H1 (cell line): ENCODE measurements at regions not wholly inside any gene's neighbourhood (a gene's known extent, or its start where the extent isn't known, plus 50 kb on each side); places are given as distances from the start of the nearest gene placed in this dataset.

Experiments
- CTCF ChIA-PET: fragments of 300-600 bp; sonication (Branson Sonifier 250); formaldehyde crosslinking; loops from one replicate; lab custom pipeline; 2021; ENCODE audit not compliant: partially characterized antibody; lab: Charles Lee
- POLR2A ChIA-PET: fragments of 300-600 bp; sonication (Branson Sonifier 250); formaldehyde crosslinking; loops from one replicate; lab custom pipeline; 2021; ENCODE audit warnings: inconsistent platforms; ENCODE audit not compliant: partially characterized antibody; lab: Charles Lee
- DNase-seq, 2 experiments: peaks; one replicate each; pipeline versions ENCODE4 v3.0.0 to v3.0.0-alpha.2; 2010 to 2022; ENCODE audit warnings: low spot score in 2 of 2, low read depth in 1 of 2, mixed read lengths in 1 of 2
- FAIRE-seq: peaks from 2 replicates; lab custom pipeline; 2011; peaks lifted over from hg19 to GRCh38; lab: Jason Lieb, UNC
- H2AFZ ChIP-seq: 2 replicates; pipeline ENCODE4 v1.8.1; 2012; ENCODE audit warnings: low read length, inconsistent platforms
- H2AK5ac ChIP-seq: 2 replicates; pipeline ENCODE4 v1.6.1; 2013; ENCODE audit warnings: low read depth, low read length
- H2BK120ac ChIP-seq: replicated peaks from 2 replicates; pipeline ENCODE3; 2013; ENCODE audit warnings: low read depth, low read length, inconsistent platforms
- H2BK12ac ChIP-seq: 2 replicates; pipeline ENCODE4 v1.6.1; 2013; ENCODE audit warnings: low read depth, low read length
- H2BK15ac ChIP-seq: 2 replicates; pipeline ENCODE4 v1.6.1; 2013; ENCODE audit warnings: low read length
- H2BK20ac ChIP-seq: 2 replicates; pipeline ENCODE4 v1.6.1; 2013; ENCODE audit warnings: low read length
- H2BK5ac ChIP-seq: 2 replicates; pipeline ENCODE4 v1.6.1; 2013; ENCODE audit warnings: low read depth, low read length
- H3K14ac ChIP-seq: 2 replicates; pipeline ENCODE4 v1.6.1; 2013; ENCODE audit warnings: inconsistent platforms; ENCODE audit not compliant: insufficient read length
- H3K18ac ChIP-seq: 2 replicates; pipeline ENCODE4 v1.6.1; 2013; ENCODE audit warnings: low read length; ENCODE audit errors: extremely low read depth
- H3K23ac ChIP-seq: 2 replicates; pipeline ENCODE4 v1.6.1; 2013; ENCODE audit warnings: inconsistent platforms; ENCODE audit not compliant: insufficient read length
- H3K23me2 ChIP-seq: 2 replicates; pipeline ENCODE4 v1.6.1; 2013; ENCODE audit warnings: low read depth, low read length
- H3K27ac ChIP-seq: 2 replicates; pipeline ENCODE4 v1.6.1; 2011; ENCODE audit warnings: low read depth, low read length, inconsistent platforms
- H3K27me3 ChIP-seq, 4 experiments: replicated peaks in 1 of 4; 1 replicate in 1 of 4; 2 replicates in 3 of 4; pipeline versions ENCODE4 v1.6.1 to v1.8.1; 2011 to 2013; ENCODE audit warnings: low read length in 3 of 4, mild to moderate bottlenecking in 3 of 4, inconsistent platforms in 2 of 4, mixed read lengths in 2 of 4, moderate library complexity in 1 of 4; ENCODE audit not compliant: control insufficient read depth in 3 of 4, insufficient read depth in 3 of 4; ENCODE audit errors: extremely low read depth in 1 of 4
- H3K36me3 ChIP-seq, 4 experiments: 2 replicates each; pipeline versions ENCODE4 v1.6.1 to v1.8.1; 2011 to 2013; ENCODE audit warnings: mild to moderate bottlenecking in 4 of 4, low read length in 3 of 4, moderate library complexity in 2 of 4, control low read depth in 1 of 4, inconsistent platforms in 1 of 4; ENCODE audit not compliant: insufficient read depth in 4 of 4, control insufficient read depth in 2 of 4
- H3K4ac ChIP-seq: replicated peaks from 2 replicates; pipeline ENCODE3; 2013; ENCODE audit warnings: low read length, low read depth, mixed read lengths, inconsistent platforms; ENCODE audit not compliant: insufficient read length
- H3K4me1 ChIP-seq, 4 experiments: replicated peaks in 1 of 4; 1 replicate in 1 of 4; 2 replicates in 3 of 4; pipeline versions ENCODE4 v1.6.1 to v1.8.1; 2011 to 2013; ENCODE audit warnings: low read length in 3 of 4, inconsistent platforms in 2 of 4, mixed read lengths in 1 of 4; ENCODE audit not compliant: insufficient read depth in 4 of 4, control insufficient read depth in 3 of 4
- H3K4me2 ChIP-seq, 2 experiments: 2 replicates each; pipeline versions ENCODE4 v1.6.1 to v1.8.1; 2011 to 2013; ENCODE audit warnings: low read depth in 2 of 2, low read length in 2 of 2, control low read depth in 1 of 2, inconsistent platforms in 1 of 2, mild to moderate bottlenecking in 1 of 2; ENCODE audit not compliant: insufficient read depth in 1 of 2
- H3K4me3 ChIP-seq, 4 experiments: fragments of 200-600, 300-600 bp in 1 of 4; sonication (generic), shearing (Covaris generic), sonication (Bioruptor Twin) in 1 of 4; 2 replicates each; pipeline versions ENCODE4 v1.5.1 to v1.8.1; 2011 to 2016; ENCODE audit warnings: low read length in 4 of 4, low read depth in 3 of 4, control low read depth in 2 of 4, inconsistent platforms in 2 of 4, mild to moderate bottlenecking in 2 of 4, mixed read lengths in 1 of 4, moderate library complexity in 1 of 4; ENCODE audit not compliant: insufficient read depth in 2 of 4; ENCODE audit errors: extremely low read depth in 1 of 4
- H3K56ac ChIP-seq: replicated peaks from 2 replicates; pipeline ENCODE3; 2013; ENCODE audit warnings: low read depth, mild to moderate bottlenecking, mixed read lengths, low read length, inconsistent platforms; ENCODE audit not compliant: insufficient read length
- H3K79me1 ChIP-seq: 2 replicates; pipeline ENCODE4 v1.6.1; 2013; ENCODE audit warnings: low read depth, low read length, control low read depth
- H3K79me2 ChIP-seq, 2 experiments: 2 replicates each; pipeline versions ENCODE4 v1.6.1 to v1.8.1; 2012 to 2013; ENCODE audit warnings: low read length in 2 of 2, mild to moderate bottlenecking in 2 of 2, inconsistent platforms in 1 of 2; ENCODE audit not compliant: insufficient read depth in 2 of 2, control insufficient read depth in 1 of 2
- H3K9ac ChIP-seq, 4 experiments: replicated peaks in 1 of 4; 1 replicate in 1 of 4; 2 replicates in 3 of 4; pipeline versions ENCODE4 v1.6.1 to v1.8.1; 2011 to 2013; ENCODE audit warnings: low read depth in 3 of 4, low read length in 3 of 4, control low read depth in 2 of 4, mild to moderate bottlenecking in 2 of 4, moderate library complexity in 2 of 4, inconsistent platforms in 1 of 4; ENCODE audit errors: extremely low read depth in 1 of 4
- H3K9me3 ChIP-seq, 2 experiments: 2 replicates each; pipeline versions ENCODE4 v1.6.1 to v1.8.1; 2012 to 2013; ENCODE audit warnings: mild to moderate bottlenecking in 2 of 2, moderate library complexity in 2 of 2, control low read depth in 1 of 2, inconsistent platforms in 1 of 2, low read depth in 1 of 2, low read length in 1 of 2, mixed read lengths in 1 of 2; ENCODE audit not compliant: insufficient read depth in 2 of 2
- H4K20me1 ChIP-seq, 2 experiments: replicated peaks in 1 of 2; 2 replicates each; pipeline versions ENCODE3 to v1.8.1; 2011 to 2013; ENCODE audit warnings: inconsistent platforms in 2 of 2, low read length in 2 of 2, mild to moderate bottlenecking in 1 of 2; ENCODE audit not compliant: insufficient read depth in 2 of 2, control insufficient read depth in 1 of 2
- H4K5ac ChIP-seq: 2 replicates; pipeline ENCODE4 v1.6.1; 2013; ENCODE audit warnings: low read length, low read depth, mixed read lengths, inconsistent platforms; ENCODE audit not compliant: insufficient read length
- H4K8ac ChIP-seq: 2 replicates; pipeline ENCODE4 v1.8.0; 2013; ENCODE audit warnings: mild to moderate bottlenecking, moderate library complexity, low read length, inconsistent platforms; ENCODE audit not compliant: insufficient read depth; ENCODE audit errors: extremely low read depth
- H4K91ac ChIP-seq: replicated peaks from 2 replicates; pipeline ENCODE3; 2013; ENCODE audit warnings: low read length, mixed read lengths, inconsistent platforms; ENCODE audit not compliant: insufficient read length
- CHD1 ChIP-seq: IDR thresholded peaks from 2 replicates; pipeline ENCODE4 v1.6.1; 2012; ENCODE audit warnings: low read depth, low read length, improper control_type of control experiment
- EGR1 ChIP-seq: IDR thresholded peaks from 2 replicates; pipeline ENCODE4 v1.6.1; 2011; ENCODE audit warnings: low read depth, low read length, borderline replicate concordance
- JUND ChIP-seq: IDR thresholded peaks from 2 replicates; pipeline ENCODE4 v1.6.1; 2011; ENCODE audit warnings: mild to moderate bottlenecking, improper control_type of control experiment, low read length
- NRF1 ChIP-seq: IDR thresholded peaks from 2 replicates; pipeline ENCODE4 v1.6.1; 2011; ENCODE audit warnings: mild to moderate bottlenecking, low read depth, low read length, improper control_type of control experiment
- RAD21 ChIP-seq, 2 experiments: IDR thresholded peaks in 1 of 2; conservative IDR thresholded peaks in 1 of 2; 2 replicates each; pipeline ENCODE4 v1.6.1; 2011; ENCODE audit warnings: low read depth in 2 of 2, low read length in 2 of 2, improper control_type of control experiment in 1 of 2, inconsistent platforms in 1 of 2, mild to moderate bottlenecking in 1 of 2, moderate library complexity in 1 of 2
- SAP30 ChIP-seq: fragments of 300-600 bp; sonication (generic); IDR thresholded peaks from 2 replicates; pipeline ENCODE4 v1.7.1; 2012; ENCODE audit warnings: low read length, moderate library complexity, mild to moderate bottlenecking, inconsistent platforms; ENCODE audit not compliant: insufficient read depth, insufficient replicate concordance
- SP1 ChIP-seq: IDR thresholded peaks from 2 replicates; pipeline ENCODE4 v1.6.1; 2011; ENCODE audit warnings: low read depth, low read length
- SP4 ChIP-seq: IDR thresholded peaks from 2 replicates; pipeline ENCODE4 v1.6.1; 2012; ENCODE audit warnings: low read length, inconsistent platforms
- USF2 ChIP-seq: IDR thresholded peaks from 2 replicates; pipeline ENCODE4 v1.6.1; 2011; ENCODE audit warnings: low read length, improper control_type of control experiment
- TF ChIP-seq, protein P1 (sequence below): IDR thresholded peaks from 2 replicates; pipeline ENCODE4 v1.6.1; 2011; ENCODE audit warnings: low read depth, mild to moderate bottlenecking, low read length; ENCODE audit not compliant: insufficient read depth

DNA sequence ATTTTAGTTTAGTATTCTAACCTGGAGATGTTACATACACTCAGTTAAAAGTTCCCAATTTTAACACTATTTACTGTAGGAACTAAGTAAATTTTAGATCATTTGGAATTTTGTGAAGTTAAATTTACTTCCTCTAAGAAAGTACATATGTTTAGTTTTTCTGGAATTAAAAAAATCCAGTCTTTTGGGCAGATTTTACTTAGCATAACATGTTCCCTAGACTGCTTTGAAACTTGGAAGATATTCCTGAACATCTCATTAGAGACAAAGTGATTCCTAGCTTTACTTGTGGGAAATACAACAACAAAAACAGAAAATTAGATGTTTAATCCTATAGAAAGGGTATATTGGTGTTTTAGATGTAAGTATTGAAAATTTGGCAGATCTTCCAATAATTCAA is 930.0 kb upstream of the PTPRD start:
- no peaks in the 10 kb centered on the region for H3K23me2 ChIP-seq
- H2BK5ac ChIP-seq = no peak overlapping the region
- no peak overlapping the region for H3K56ac ChIP-seq
- DNase-seq (no peak), FAIRE-seq (no peak)
- H2BK15ac ChIP-seq = no peak overlapping the region
- no peak overlapping the region for H4K8ac ChIP-seq
- ChIA-PET CTCF (no interaction called here), POLR2A (no interaction called here)
- H3K9ac ChIP-seq = no peak overlapping the region
- H3K36me3 ChIP-seq = no peaks in the 10 kb centered on the region
- H2BK120ac ChIP-seq = no peak overlapping the region
- H2BK20ac ChIP-seq = no peak overlapping the region
- H3K79me1 ChIP-seq = no peaks in the 10 kb centered on the region
- H3K23ac ChIP-seq = no peak overlapping the region
- H4K5ac ChIP-seq = no peak overlapping the region
- H2BK12ac ChIP-seq = no peak overlapping the region
- H2AFZ ChIP-seq = no peak overlapping the region
- H3K27ac ChIP-seq = no peak overlapping the region
- no peaks in the 10 kb centered on the region for H4K20me1 ChIP-seq
- no peak overlapping the region for H3K4ac ChIP-seq
- H3K4me2 ChIP-seq = no peak overlapping the region
- no peak overlapping the region for H3K18ac ChIP-seq
- no peaks in the 10 kb centered on the region for H3K27me3 ChIP-seq
- no peak overlapping the region for H2AK5ac ChIP-seq
- no peak overlapping the region for H3K14ac ChIP-seq
- H3K4me3 ChIP-seq = no peak overlapping the region
- H3K4me1 ChIP-seq = no peaks in the 10 kb centered on the region
- H3K79me2 ChIP-seq = no peaks in the 10 kb centered on the region
- no peak overlapping the region for H4K91ac ChIP-seq
- H3K9me3 ChIP-seq = no peaks in the 10 kb centered on the region
- TF ChIP-seq, protein P1, sequence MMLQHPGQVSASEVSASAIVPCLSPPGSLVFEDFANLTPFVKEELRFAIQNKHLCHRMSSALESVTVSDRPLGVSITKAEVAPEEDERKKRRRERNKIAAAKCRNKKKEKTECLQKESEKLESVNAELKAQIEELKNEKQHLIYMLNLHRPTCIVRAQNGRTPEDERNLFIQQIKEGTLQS = no peak
- TF ChIP-seq CHD1 (no peak), JUND (no peak), NRF1 (no peak), RAD21 (IDR thresholded peaks at IDR 0.05 in 1 of 2, conservative IDR thresholded peaks at IDR 0.05 in 1 of 2; ENCODE audit: low read depth in 2 of 2, low read length in 2 of 2) (no peak), EGR1 (no peak), USF2 (no peak), SP1 (no peak), SP4 (no peak), SAP30 (no peak)
